NOMO-1 treated with dmso at 0.1 percent for 144 hours (cell line): ENCODE measurements at regions not wholly inside any gene's neighbourhood (a gene's known extent, or its start where the extent isn't known, plus 50 kb on each side); places are given as distances from the start of the nearest gene placed in this dataset.

Experiments
- DNase-seq: peaks from one replicate; lab custom pipeline; 2025; ENCODE audit not compliant: unreplicated experiment; lab: John Stamatoyannopoulos, UW

GRCh38 chr7:130990178-130990832 is 256.3 kb upstream of the KLF14 start:
- DNase-seq, result no peak

- no peak for DNase-seq
These were observed 259.8 kb upstream of the KLF14 start for GRCh38 chr7:130993671-130994365.

GRCh38 chr7:130994378-130995115 is 260.5 kb upstream of the KLF14 start:
- DNase-seq, result no peak

- no peak for DNase-seq
These were observed 261.5 kb upstream of the KLF14 start for GRCh38 chr7:130995252-130996081.

GRCh38 chr7:130996205-130996832 is 262.3 kb upstream of the KLF14 start:
- DNase-seq, result no peak

- DNase-seq, result no peak
These were observed 262.8 kb upstream of the KLF14 start for GRCh38 chr7:130996833-130997231.

- DNase-seq, result no peak
These were observed 265.1 kb upstream of the KLF14 start for GRCh38 chr7:130998993-130999602.

- no peak for DNase-seq
These were observed 265.9 kb upstream of the KLF14 start for GRCh38 chr7:130999926-131000325.

GRCh38 chr7:131000389-131000788 is 266.4 kb upstream of the KLF14 start:
- DNase-seq, result no peak

- no peak for DNase-seq
These were observed 266.9 kb upstream of the KLF14 start for GRCh38 chr7:131000873-131001272.

GRCh38 chr7:131002600-131002999 is 268.6 kb upstream of the KLF14 start:
- DNase-seq, result no peak

GRCh38 chr7:131003634-131004033 is 269.6 kb upstream of the KLF14 start:
- DNase-seq, result no peak

GRCh38 chr7:131004371-131004770 is 270.4 kb upstream of the KLF14 start:
- no peak for DNase-seq

- DNase-seq, result no peak
These were observed 273.7 kb upstream of the KLF14 start for GRCh38 chr7:131007439-131008330.

GRCh38 chr7:131008840-131009711 is 275.1 kb upstream of the KLF14 start:
- DNase-seq, result no peak

GRCh38 chr7:131010029-131010716 is 276.2 kb upstream of the KLF14 start:
- no peak for DNase-seq

- no peak for DNase-seq
These were observed 276.9 kb upstream of the KLF14 start for GRCh38 chr7:131010717-131011431.
